ENCODE measurements at regions not wholly inside any gene's neighbourhood (a gene's known extent, or its start where the extent isn't known, plus 50 kb on each side); places are given as distances from the start of the nearest gene placed in this dataset.

- Mint-ChIP-seq H3K36me3 (ENCODE audit: insufficient read depth, unreplicated experiment) (no peaks in the 10 kb centered on the region), H3K9me3 (ENCODE audit: unreplicated experiment) (peaks cover 11% of the 10 kb centered on the region), H3K27me3 (ENCODE audit: insufficient read depth, unreplicated experiment) (peaks cover 9% of the 10 kb centered on the region), H3K27ac (ENCODE audit: unreplicated experiment) (no peak overlapping the region), H3K4me1 (ENCODE audit: low read depth, unreplicated experiment) (peaks cover 11% of the 10 kb centered on the region), H3K4me3 (ENCODE audit: unreplicated experiment) (no peak overlapping the region)
- H3K27me3 ChIP-seq (replicated peaks; ENCODE audit: control insufficient read depth, insufficient read depth, low read length): no peaks in the 10 kb centered on the region
- H3K4me1 ChIP-seq: no peaks in the 10 kb centered on the region
- H3K36me3 ChIP-seq (ENCODE audit: control insufficient read depth, insufficient read depth, low read length): no peaks in the 10 kb centered on the region
- no peak for TF ChIP-seq CTCF (IDR thresholded peaks at IDR 0.05; ENCODE audit: insufficient read depth in 1 of 2, low read depth in 1 of 2, low read length in 1 of 2, severe bottlenecking in 1 of 2, unreplicated experiment in 1 of 2)
- no peak overlapping the region for H3K4me3 ChIP-seq (ENCODE audit: low read depth, low read length)
- 0 out of 2 replicates have a peak, but pooled peaks cover 3% of the 10 kb centered on the region for H3K9me3 ChIP-seq
- ChIA-PET POLR2A (no interaction called here), CTCF (no interaction called here)
- DNase-seq: no peak
- BruUV-seq (replicated peaks): no TSS peak
- intact Hi-C loops (cut with micrococcal nuclease; ENCODE audit: unreplicated experiment): no loop called here
Observed at GRCh38 chr10:44618910-44619309, 234.0 kb upstream of the CXCL12 start.

GRCh38 chr10:44619521-44619920 lies 234.6 kb upstream of the CXCL12 start:
- Histone ChIP-seq H3K4me1 (no peaks in the 10 kb centered on the region), H3K9me3 (0 out of 2 replicates have a peak, but pooled peaks cover 3% of the 10 kb centered on the region), H3K36me3 (ENCODE audit: control insufficient read depth, insufficient read depth, low read length) (no peaks in the 10 kb centered on the region), H3K27me3 (replicated peaks; ENCODE audit: control insufficient read depth, insufficient read depth, low read length) (0 out of 2 replicates have a peak, but pooled peaks cover under 1% of the 10 kb centered on the region), H3K4me3 (ENCODE audit: low read depth, low read length) (no peak overlapping the region)
- DNase-seq: no peak
- Mint-ChIP-seq H3K9me3 (ENCODE audit: unreplicated experiment) (peaks cover 11% of the 10 kb centered on the region), H3K27ac (ENCODE audit: unreplicated experiment) (no peak overlapping the region), H3K27me3 (ENCODE audit: insufficient read depth, unreplicated experiment) (peaks cover 9% of the 10 kb centered on the region), H3K4me1 (ENCODE audit: low read depth, unreplicated experiment) (peaks cover 11% of the 10 kb centered on the region), H3K4me3 (ENCODE audit: unreplicated experiment) (no peak overlapping the region), H3K36me3 (ENCODE audit: insufficient read depth, unreplicated experiment) (no peaks in the 10 kb centered on the region)
- no TSS peak for BruUV-seq (replicated peaks)
- intact Hi-C loops (cut with micrococcal nuclease; ENCODE audit: unreplicated experiment): no loop called here
- CTCF ChIA-PET: no interaction called here
- POLR2A ChIA-PET: no interaction called here
- no peak for TF ChIP-seq CTCF (IDR thresholded peaks at IDR 0.05; ENCODE audit: insufficient read depth in 1 of 2, low read depth in 1 of 2, low read length in 1 of 2, severe bottlenecking in 1 of 2, unreplicated experiment in 1 of 2)

GRCh38 chr10:44619975-44620374 lies 235.1 kb upstream of the CXCL12 start:
- H3K36me3 ChIP-seq (ENCODE audit: control insufficient read depth, insufficient read depth, low read length): no peaks in the 10 kb centered on the region
- H3K4me1 Mint-ChIP-seq (ENCODE audit: low read depth, unreplicated experiment): peaks cover 11% of the 10 kb centered on the region
- no peaks in the 10 kb centered on the region for H3K36me3 Mint-ChIP-seq (ENCODE audit: insufficient read depth, unreplicated experiment)
- CTCF ChIA-PET: no interaction called here
- no TSS peak for BruUV-seq (replicated peaks)
- no peak overlapping the region for H3K27ac Mint-ChIP-seq (ENCODE audit: unreplicated experiment)
- 0 out of 2 replicates have a peak, but pooled peaks cover 3% of the 10 kb centered on the region for H3K9me3 ChIP-seq
- intact Hi-C loops (cut with micrococcal nuclease; ENCODE audit: unreplicated experiment): no loop called here
- H3K9me3 Mint-ChIP-seq (ENCODE audit: unreplicated experiment): peaks cover 11% of the 10 kb centered on the region
- DNase-seq: no peak
- no peaks in the 10 kb centered on the region for H3K4me1 ChIP-seq
- no peak overlapping the region for H3K4me3 Mint-ChIP-seq (ENCODE audit: unreplicated experiment)
- 0 out of 2 replicates have a peak, but pooled peaks cover 1% of the 10 kb centered on the region for H3K27me3 ChIP-seq (replicated peaks; ENCODE audit: control insufficient read depth, insufficient read depth, low read length)
- no peak for TF ChIP-seq CTCF (IDR thresholded peaks at IDR 0.05; ENCODE audit: insufficient read depth in 1 of 2, low read depth in 1 of 2, low read length in 1 of 2, severe bottlenecking in 1 of 2, unreplicated experiment in 1 of 2)
- H3K4me3 ChIP-seq (ENCODE audit: low read depth, low read length): no peak overlapping the region
- H3K27me3 Mint-ChIP-seq (ENCODE audit: insufficient read depth, unreplicated experiment): peaks cover 14% of the 10 kb centered on the region
- POLR2A ChIA-PET: no interaction called here

Data from Caco-2 (cell line).